ENCODE measurements at regions not wholly inside any gene's neighbourhood (a gene's known extent, or its start where the extent isn't known, plus 50 kb on each side); places are given as distances from the start of the nearest gene placed in this dataset.

DNA sequence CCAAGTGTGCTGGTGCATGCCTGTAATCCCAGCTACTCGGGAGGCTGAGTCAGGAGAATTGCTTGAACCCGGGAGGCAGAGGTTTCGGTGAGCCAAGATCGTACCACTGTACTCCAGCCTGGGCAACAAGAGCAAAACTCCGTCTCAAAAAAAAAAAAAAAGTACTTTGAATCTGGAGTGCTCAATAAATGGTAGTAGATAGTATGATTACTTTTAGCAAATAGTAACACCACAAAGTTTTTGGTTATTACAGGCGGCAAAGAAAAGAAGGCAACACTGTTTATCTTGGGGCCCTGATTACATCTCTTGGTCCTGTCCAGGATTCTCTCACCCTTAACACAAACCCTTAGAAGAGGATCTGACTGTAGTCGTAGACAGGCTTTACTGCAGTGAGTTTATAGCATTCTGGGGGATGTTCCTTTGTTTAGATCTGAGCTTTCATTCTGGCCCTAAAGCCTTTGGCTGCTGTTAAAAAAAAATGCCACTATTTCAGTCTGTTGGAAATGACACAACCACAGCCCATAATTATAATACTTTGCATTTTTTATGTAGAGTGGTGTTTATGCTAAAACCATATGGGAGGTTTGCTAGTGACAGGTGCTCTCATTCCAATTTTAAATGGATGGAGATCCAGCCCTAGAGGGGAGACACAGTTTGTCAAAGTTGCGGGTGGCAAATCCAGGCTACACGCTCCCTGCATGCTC, 79.7 kb upstream of the SLC2A1 start:
- no peak for DNase-seq (ENCODE audit: extremely low read depth, low read depth)
- H3K4me3 ChIP-seq (replicated peaks; ENCODE audit: low read depth, low read length): no peak overlapping the region
- TF ChIP-seq, protein P1, sequence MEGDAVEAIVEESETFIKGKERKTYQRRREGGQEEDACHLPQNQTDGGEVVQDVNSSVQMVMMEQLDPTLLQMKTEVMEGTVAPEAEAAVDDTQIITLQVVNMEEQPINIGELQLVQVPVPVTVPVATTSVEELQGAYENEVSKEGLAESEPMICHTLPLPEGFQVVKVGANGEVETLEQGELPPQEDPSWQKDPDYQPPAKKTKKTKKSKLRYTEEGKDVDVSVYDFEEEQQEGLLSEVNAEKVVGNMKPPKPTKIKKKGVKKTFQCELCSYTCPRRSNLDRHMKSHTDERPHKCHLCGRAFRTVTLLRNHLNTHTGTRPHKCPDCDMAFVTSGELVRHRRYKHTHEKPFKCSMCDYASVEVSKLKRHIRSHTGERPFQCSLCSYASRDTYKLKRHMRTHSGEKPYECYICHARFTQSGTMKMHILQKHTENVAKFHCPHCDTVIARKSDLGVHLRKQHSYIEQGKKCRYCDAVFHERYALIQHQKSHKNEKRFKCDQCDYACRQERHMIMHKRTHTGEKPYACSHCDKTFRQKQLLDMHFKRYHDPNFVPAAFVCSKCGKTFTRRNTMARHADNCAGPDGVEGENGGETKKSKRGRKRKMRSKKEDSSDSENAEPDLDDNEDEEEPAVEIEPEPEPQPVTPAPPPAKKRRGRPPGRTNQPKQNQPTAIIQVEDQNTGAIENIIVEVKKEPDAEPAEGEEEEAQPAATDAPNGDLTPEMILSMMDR (IDR thresholded peaks at IDR 0.05; ENCODE audit: low read depth, low read length, missing control alignments): no peak

DNA sequence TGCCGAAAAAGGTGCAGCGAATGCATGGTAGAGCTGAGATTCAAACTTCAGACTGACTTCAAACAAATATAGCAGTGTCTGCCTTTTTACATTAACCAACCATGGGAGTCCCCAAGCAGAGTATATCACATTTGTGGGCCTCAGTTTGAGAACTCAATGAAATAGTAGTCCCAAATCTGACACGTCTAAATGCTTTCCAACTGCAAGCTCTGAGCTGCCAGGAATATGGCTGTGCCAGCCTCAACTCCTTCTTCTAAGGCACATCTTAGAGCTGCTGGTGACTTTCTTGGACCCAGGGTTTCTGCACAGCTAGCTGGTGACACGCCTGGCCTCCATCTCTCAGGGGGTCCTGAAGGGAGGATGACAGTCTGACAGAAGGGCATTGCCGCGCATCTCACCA, 78.8 kb upstream of the SLC2A1 start:
- TF ChIP-seq, protein P1 (IDR thresholded peaks at IDR 0.05; ENCODE audit: low read depth, low read length, missing control alignments): no peak
- H3K4me3 ChIP-seq (replicated peaks; ENCODE audit: low read depth, low read length): no peak overlapping the region
- no peak for DNase-seq (ENCODE audit: extremely low read depth, low read depth)

DNA sequence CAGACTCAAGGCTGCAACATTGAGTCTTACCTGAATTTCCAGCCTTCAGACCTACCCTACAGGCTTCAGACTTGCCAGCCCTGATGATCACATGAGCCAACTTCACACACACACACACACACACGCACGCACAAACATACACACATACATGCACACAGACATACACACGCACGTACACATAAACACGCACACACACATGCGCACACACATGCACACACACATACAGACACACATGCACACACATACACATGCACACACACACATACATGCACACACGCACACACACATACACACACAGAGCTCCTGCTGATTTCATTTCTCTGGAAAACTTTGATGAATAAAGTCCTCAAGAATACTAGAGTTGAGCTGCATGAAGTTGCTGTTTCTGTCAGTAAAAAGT, 78.3 kb upstream of the SLC2A1 start:
- DNase-seq (ENCODE audit: extremely low read depth, low read depth): no peak
- no peak overlapping the region for H3K4me3 ChIP-seq (replicated peaks; ENCODE audit: low read depth, low read length)
- TF ChIP-seq, protein P1 (IDR thresholded peaks at IDR 0.05; ENCODE audit: low read depth, low read length, missing control alignments): no peak

- TF ChIP-seq, protein P1 (IDR thresholded peaks at IDR 0.05; ENCODE audit: low read depth, low read length, missing control alignments): no peak
- no peak overlapping the region for H3K4me3 ChIP-seq (replicated peaks; ENCODE audit: low read depth, low read length)
- no peak for DNase-seq (ENCODE audit: extremely low read depth, low read depth)
These were observed 77.4 kb upstream of the SLC2A1 start for GRCh38 chr1:43035821-43036741.

- DNase-seq (ENCODE audit: extremely low read depth, low read depth): no peak
- TF ChIP-seq, protein P1 (IDR thresholded peaks at IDR 0.05; ENCODE audit: low read depth, low read length, missing control alignments): no peak
- no peak overlapping the region for H3K4me3 ChIP-seq (replicated peaks; ENCODE audit: low read depth, low read length)
These were observed 76.1 kb upstream of the SLC2A1 start for GRCh38 chr1:43034778-43035177.

GRCh38 chr1:43034195-43034658, 75.6 kb upstream of the SLC2A1 start:
- no peak overlapping the region for H3K4me3 ChIP-seq (replicated peaks; ENCODE audit: low read depth, low read length)
- no peak for DNase-seq (ENCODE audit: extremely low read depth, low read depth)
- TF ChIP-seq, protein P1 (IDR thresholded peaks at IDR 0.05; ENCODE audit: low read depth, low read length, missing control alignments): no peak

Data from HFF-Myc (cell line).